MV-4-11 (cell line): ENCODE measurements at regions not wholly inside any gene's neighbourhood (a gene's known extent, or its start where the extent isn't known, plus 50 kb on each side); places are given as distances from the start of the nearest gene placed in this dataset.

Experiments used
- DNase-seq: peaks from one replicate; lab custom pipeline; 2025; lab: John Stamatoyannopoulos, UW

GRCh38 chr18:78538669-78539440 lies 440.8 kb upstream of the SALL3 start:
- no peak for DNase-seq

DNA sequence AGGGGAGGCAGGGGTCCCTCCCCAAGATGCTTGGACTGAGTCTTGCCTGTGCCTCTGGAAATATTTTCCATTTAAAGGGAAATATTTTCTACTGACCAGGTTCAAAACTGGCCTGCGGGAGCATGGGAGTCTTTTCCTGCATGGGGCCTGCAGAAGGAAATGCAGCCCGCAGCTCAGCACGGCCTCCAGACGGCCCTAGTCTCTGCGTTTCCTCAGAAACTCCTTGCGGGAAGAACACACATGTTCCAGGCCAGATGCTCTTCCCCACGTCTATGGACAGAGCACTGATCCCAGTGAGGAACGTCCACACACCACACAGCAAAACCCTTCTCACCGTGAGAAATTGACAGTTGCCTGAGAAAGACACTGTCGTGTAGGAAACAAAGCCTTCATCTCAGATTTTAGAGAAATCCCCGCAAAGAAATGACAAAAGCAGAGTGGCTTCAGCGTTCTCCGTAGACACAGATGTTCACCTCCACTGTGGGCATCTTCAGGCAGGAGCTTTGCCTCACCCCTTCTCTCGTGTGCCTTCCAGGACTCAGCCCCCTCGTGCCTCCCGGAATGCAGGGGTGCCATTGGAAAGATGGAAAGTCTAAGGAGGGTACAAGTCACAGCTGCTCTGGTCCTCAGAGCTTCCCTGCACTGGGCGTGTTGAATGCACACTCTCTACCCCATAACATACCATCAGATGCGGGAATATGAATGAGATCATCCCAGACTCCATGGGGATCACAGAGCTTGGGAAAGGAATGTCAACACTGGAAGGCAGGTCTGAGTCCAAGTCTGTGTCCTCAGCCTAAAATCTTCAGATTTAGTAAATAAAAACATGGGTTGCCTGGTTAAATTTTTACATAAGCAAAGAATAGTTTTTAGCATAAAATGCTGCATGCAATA lies 438.7 kb upstream of the SALL3 start:
- no peak for DNase-seq

GRCh38 chr18:78542204-78542603 lies 437.4 kb upstream of the SALL3 start:
- DNase-seq = peak; percentile 35

- DNase-seq = no peak
Observed at GRCh38 chr18:78543201-78543725, 436.4 kb upstream of the SALL3 start.

DNA sequence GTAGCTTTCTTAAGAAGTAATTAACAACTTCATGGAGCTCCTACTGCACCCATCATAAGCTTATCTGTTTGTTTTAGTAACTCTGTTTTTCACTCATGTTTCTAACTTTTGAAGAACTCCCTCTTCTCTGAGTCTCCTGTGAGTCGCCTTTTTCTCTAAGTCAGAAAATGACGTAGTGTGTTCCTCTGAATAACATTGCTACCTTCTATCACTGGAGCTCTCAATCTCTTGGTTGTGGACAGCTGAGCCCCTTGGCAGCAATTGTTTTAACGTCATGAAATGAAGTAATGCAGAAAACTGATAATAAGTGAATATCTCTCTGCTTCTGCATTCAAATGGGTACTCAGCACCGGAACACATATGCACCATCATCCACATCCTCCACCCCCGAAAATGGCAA lies 433.3 kb upstream of the SALL3 start:
- DNase-seq = no peak

DNA sequence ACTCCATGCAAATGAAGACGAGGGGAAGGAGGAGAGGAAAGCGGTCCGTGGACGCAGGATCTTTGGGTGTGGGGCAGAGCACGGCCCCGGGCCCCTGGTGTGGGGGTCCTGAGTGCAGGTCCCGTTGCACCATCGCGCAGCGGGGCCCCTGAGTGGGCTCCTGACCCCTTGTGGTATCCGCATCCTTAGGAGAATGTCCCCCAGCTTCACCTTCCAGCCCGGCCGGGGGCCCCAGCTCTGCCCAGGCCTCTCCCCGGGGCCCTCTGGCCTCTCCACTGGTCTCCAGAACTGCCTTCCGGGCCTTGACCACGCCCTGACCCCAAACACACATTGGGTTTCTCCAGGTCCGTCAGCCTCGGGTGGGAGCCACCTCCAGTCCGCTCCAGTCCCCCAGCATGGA lies 431.8 kb upstream of the SALL3 start:
- DNase-seq = no peak

DNA sequence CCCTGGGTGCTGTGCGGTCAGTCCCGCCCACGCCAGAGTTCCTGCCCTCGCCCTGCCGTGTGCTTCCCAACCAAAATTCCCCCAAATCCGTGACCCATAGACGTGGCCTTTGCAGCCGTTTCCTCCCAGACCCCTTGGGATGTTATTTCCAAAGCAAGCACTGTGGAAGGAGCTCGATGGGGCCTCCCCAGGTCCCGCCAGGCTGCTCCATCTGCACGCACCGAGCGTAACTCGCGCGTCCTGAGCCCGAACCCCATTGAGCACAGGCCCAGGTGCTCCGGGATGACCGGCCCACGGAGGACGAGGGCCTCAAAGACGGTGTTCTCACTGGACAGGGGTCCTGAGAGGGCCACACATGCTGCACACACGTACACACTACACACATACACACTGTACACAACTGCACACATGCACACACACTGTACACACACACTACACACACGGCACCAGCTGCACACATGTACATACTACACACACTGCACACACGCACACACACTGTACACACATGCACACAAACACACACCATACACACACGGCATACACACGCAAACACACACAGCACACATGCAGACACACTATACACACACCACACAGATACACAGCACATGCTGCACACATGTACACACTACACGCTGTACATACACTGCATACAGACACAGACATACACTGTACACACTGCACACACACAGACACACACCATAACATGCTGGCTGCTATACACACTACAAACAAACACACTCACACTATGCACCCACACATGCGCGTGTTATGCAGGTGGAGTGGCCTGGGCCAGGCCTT lies 431.2 kb upstream of the SALL3 start:
- no peak for DNase-seq

- DNase-seq = no peak
Observed at GRCh38 chr18:78549971-78550370, 429.6 kb upstream of the SALL3 start.

- DNase-seq = no peak
Observed at GRCh38 chr18:78554944-78555608, 424.5 kb upstream of the SALL3 start.

GRCh38 chr18:78557371-78557770 lies 422.2 kb upstream of the SALL3 start:
- no peak for DNase-seq

DNA sequence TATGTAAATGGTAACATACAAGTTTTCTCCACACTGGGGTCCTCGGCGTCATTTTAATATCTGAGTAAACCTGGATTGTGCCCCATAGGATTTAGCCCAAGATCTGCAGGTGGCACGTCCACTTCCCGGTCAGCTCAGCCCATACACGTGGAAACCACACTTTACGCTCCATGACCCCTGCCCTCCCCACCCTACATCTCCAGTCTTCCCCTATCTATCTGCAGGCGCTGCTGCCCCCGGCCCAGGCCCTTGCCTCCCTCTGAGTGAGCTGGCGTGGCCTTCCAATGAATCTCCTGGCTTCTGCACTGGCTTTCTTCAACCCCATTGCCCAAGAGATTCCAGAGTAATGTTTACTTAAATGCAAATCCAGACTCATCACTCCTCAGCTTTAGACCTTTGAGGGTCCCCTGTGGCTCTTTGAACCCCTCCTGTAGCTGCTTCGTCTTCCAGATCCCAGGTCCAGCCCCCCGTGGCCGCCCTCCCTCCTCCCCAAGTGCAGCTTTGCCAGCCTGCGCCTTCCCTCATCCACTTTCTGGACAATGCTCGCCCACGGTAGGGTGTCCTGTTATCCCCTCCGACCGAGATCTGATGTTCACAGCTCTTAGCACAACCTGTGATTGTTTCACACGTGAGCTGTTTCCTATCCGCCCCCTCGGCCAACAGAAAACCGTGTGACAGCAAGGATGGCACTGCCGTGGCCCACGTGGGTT lies 421.4 kb upstream of the SALL3 start:
- no peak for DNase-seq

- DNase-seq = no peak
Observed at GRCh38 chr18:78558948-78559347, 420.7 kb upstream of the SALL3 start.

DNA sequence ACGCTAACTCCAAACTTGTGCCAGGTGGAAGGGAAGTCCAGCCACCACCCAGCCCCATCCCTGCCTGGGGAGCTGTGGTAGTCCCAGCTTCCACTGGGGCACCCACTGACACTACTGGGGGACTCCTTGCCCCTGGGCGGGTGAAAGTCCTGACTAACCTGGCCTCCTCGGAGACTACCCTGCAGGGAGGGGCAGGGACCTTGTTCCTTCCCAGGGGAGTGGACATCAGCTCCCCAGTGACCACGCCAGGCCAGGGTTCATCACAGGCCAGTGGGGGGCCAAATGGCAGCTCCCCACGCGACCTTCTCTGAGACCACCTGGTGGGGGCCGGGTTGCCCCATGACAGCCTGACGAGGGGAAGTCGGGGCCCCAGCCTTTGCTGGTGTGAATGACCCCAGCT lies 420.0 kb upstream of the SALL3 start:
- DNase-seq = no peak

- no peak for DNase-seq
Observed at GRCh38 chr18:78561757-78562510, 417.7 kb upstream of the SALL3 start.

DNA sequence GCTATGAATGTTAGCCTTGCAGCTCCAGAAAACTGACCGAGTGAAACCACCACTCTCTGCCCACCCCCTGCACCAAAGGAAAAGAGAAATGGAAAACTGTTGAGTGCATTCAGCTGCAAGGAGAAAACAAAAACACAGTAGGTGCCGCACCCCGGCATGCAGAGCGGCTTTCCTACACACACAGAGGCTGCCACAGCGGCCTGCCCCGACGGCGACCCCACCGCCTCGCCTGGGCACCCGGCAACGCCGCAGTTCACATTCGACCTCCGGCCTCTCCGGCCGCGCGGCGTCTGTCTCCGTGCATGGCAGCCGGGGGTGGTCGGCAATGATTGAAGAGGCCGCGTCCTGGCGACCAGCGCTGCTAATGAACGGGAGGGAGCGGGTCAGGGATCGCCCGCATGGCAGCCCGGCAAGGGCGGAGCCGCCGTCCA lies 417.1 kb upstream of the SALL3 start:
- DNase-seq = no peak

DNA sequence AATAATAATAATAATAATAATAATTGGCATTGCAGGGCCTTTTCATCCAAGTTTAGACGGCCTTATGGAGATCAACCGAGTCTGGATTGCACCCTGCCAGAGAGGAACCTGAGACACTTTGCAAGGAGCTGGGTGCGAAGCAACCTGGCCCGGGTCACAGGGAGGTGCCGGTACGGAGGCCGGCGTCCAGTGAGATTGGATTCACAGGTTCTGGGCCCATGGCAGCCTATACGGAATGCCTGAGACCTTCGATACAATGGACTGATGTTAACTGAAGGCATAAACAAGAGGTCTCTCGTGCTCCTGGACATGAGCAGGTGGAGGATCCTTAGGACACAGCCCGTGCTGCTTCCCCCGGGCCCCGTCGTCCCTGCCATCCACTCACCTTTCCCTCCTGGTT lies 416.5 kb upstream of the SALL3 start:
- DNase-seq = no peak

DNA sequence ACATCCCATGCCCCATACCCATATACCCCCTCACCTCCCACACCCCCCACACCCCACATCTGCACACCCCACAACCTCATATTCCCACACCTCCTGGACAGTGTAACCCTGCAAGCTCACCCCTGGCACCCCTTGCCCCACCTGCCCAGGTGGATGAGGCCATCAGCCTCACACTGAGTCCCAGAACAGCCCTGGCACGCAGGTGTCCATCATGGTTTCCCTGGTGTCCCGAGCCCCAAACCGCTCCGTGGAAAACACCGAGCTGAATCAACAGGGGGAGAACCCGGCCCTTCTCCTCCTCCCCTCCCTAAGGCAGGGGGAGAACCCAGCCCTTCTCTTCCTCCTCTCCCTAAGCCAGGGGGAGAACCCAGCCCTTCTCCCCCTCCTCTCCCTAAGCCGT lies 415.6 kb upstream of the SALL3 start:
- DNase-seq = no peak

- DNase-seq = no peak
Observed at GRCh38 chr18:78564518-78564917, 415.1 kb upstream of the SALL3 start.

DNA sequence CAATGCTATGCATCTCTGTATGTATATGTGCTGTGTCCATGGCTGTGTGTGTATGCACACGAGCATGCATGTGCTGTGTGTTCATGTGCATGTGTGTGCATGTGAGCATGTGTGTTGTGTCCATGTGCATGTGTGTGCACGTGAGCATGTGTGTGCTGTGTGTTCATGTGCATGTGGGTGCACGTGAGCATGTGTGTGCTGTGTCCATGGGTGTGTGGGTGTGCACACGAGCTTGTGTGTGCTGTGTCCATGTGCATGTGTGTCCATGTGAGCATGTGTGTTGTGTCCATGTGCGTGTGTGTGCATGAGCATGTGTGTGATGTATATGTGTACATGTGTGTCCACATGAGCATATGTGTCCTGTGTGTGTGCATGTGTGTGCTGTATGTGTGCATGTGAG lies 414.4 kb upstream of the SALL3 start:
- DNase-seq = no peak

DNA sequence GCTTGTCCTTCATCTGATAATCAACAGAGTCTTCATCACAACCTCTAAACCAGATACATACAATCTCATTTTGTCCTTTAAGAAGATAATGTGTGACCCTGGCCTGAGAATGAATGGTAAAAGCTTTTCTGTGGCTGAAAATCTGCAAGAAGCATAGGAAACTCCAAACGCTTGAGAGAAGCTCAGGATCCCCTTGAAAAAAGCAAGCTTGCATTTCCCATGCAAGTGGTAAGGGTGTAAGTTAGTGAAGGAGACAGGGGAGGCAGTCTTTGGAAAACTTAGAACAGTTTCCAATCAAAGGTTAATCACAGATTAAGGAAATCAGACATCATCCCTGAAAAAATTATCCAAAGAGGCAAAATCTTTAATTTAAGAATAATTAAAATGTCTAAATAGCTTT lies 413.6 kb upstream of the SALL3 start:
- DNase-seq = no peak
